ENCODE measurements at regions not wholly inside any gene's neighbourhood (a gene's known extent, or its start where the extent isn't known, plus 50 kb on each side); places are given as distances from the start of the nearest gene placed in this dataset.

DNA sequence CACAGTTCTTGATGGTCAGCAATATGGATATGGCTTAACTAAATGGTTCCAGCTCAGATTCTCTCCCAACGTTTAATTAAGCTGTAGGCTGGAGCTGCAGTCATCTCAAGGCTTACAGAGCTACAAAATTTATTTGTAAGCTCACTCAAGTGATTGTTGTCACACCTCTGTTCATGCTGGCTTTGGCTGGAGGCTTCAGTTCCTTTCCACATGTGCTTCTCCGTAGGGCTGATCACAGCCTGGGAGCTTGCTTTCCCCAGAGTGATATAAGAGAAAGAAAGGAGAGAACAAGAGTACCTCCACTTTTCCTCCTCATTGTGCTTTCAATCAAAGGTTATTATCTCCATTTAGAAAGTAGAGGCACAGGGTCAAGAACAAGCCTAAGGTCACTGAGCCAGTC, 182.7 kb upstream of the KCNN2 start:
- DNase-seq = no peak

DNA sequence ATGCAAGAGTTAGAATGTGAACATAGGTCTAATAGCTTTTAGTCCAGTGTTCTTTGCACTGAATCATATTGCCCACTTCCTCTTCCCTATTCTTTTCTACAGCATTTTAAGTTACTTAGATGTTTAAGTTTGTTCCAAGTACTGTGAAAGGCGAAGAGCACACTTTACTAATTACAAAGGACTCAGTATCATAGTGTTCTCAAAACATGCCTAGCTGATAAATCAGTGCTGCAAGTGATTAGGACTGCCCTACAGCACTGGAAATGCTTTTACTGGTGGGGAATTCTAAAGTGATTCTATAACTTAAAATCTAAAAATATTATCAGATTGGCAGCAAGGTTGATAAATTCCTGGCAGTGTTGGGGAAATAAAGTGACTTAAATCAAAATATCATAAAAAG, 177.9 kb upstream of the KCNN2 start:
- no peak for DNase-seq

DNA sequence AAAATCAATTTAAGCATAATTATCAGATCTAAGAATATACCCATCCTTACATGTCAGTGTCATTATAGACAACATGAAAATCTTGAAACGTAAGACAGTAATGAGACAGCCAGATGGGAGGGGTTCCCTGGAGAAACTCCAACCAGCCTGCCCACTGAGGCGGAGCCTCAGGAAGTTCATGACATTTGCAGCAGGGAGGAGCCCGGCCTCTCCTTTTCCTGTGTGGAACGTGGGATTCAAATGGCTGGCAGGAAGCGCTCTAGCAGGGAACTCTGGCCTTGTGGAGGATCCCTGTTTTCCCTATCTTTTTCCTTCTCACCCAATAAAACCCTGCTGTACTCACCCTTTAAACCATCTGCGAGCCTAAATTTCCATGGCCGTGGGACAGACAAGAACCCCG, 176.6 kb upstream of the KCNN2 start:
- DNase-seq = no peak

DNA sequence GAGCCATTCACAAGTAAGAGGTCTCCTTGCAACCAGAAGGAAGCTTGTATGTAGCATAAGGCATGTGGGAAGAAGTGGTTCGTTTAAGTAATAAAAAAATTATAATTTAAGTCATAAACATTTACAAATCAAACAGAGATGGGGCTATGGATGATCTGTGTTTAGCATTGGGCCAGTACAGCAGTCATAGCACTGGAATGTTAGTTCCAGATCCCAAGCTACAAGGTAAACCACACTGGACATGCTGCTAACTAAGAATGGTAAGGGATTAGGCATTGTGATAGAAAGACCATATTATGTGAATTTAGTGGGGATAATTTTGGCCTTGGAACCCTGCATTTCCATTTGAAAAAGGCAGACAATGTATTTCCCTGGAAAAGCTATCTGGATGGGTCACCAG, 170.4 kb upstream of the KCNN2 start:
- DNase-seq = no peak

DNA sequence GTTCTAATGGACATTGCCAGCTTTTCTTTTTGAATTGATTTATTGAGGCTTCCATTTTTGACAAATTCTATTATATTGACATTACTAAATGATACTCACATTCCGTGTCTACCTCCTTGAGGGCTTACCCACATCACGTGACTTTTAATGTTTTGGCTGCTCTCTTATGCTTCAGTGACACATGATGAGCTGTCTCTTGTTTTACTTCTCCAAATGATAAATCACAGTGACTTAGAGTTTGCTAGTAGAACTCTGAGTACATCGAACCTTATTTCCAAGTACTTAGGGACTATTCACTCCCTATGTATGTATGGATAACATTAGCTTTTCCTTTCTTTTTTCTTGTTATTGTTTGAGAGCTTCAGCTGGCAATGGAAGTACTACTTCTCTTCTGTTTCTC, 169.8 kb upstream of the KCNN2 start:
- no peak for DNase-seq

DNA sequence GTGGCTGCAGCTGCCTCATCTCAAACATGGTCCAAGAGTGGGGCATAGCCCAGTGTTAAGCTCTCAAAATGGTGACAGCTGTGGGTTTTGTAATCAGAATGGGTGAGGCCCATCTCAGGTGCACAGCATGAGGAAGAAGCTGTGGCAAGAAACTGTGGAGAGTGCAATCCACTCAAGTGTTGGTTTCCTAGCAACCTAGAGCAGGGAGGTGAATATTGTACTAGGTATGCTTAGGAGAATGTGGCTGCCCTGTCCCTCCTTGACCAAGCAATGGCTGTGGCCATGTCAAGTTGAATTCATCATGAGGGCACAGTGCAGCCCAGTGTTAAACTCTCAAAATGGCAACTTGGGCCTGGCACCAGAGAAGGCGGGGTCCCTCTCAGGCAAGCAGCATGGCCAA, 160.5 kb upstream of the KCNN2 start:
- DNase-seq = no peak

DNA sequence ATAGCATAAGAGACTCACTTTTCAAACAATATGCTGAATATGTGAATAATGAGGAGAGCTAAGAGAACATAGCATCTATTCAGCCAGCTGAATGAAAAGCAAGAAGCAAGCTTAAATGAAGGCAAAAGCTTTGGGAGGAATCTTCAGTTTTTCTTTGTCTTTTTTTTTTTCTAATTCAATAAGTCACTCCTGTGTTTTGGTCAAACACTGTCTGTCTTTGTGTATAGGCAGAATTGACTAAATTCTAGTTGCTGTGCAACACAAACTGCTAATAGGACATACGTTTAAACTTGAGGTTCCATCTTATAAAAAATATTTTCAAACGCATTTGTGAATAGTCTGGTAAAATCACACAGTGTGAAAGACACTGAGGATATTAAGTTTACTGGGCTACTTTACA, 156.9 kb upstream of the KCNN2 start:
- no peak for DNase-seq

DNA sequence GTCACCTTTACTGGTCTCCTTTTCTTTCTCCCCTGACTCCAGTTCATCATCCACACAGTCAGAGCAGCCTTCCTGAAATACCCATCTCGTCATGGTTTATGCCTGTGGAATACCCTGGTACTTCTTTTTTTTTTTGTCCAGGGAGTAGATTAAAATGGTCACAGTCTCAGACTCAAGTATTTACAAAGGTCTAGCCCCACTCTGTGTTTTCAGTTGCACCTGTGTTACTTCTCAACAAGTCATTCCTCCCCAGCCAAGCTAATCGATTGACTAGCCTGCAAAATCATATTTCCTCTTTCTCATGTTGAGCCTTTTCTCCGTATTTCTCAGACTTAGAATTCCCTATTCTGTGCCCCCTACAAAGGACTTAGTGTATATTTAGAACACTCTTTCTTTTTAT, 155.2 kb upstream of the KCNN2 start:
- no peak for DNase-seq

DNA sequence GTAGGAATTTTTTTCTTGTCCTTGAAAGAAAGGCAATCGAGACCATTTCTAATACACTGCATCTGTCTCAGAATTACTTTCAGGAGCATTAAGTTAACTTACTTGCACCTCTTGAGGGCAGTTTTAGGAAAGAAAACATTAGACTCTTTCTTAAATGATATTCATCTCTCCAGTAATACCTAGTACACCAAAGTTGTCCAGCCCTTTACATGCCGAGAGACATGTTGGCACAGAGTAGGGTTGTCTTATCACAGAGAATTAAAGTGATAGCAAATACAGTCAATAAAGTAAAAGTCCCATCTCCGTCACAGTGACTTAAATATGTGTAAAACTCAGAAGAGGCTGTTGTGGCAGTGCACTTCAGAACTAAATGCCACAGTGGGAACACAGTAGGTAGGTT, 154.3 kb upstream of the KCNN2 start:
- DNase-seq = no peak

DNA sequence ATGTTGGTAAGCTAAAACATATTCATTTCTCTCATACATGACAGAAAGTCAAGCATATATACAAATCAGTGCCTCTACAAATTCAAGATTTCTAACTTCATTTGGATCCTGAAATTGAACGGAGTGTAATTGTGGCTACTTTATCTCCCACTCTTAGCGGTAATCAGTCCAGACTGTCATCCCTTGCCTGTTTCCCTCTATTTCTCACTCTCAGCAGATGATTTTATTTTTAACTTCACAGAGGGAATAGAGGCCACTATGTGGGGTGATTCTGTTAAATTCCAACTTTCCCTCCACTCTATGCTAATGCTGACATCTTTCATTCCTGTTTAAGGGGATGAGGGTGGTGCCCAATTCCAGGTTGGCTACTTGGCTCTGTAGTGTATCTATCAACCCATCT, 153.8 kb upstream of the KCNN2 start:
- DNase-seq = no peak

DNA sequence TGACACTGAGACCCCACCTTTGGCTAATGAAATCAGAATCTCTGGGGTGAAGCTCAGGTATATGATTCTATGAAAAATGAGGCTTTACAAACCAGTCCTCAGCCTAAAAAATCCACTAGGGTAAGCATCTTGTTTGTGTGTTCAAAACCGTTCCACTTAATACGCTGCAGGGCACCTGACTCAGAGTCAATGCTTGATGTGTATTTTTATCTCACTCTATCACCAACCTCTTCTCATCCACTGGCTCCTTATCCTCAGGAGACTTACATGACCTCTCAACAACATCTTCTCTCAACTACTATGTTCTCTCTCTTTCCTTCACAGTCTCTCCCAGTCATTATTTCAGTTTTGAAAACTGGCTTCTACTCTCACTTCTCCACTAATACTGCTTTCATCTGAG, 153.3 kb upstream of the KCNN2 start:
- DNase-seq = no peak

DNA sequence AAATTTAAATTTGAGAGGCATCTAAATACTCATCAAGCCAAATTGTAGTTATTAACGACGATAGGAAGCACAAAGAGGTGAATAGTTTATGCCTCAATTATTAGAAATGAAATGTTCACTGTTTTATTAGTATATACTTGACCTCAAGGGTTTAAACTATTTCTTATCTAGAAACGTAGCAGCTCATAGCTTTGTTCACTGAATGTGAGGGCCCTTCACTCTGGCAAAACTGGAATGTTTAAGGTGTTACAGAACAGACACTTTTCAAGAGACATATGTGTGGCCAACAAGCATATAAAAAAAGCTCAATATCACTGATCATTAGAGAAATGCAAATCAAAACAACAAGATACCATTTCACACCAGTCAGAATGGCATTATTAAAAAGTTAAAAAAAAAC, 151.2 kb upstream of the KCNN2 start:
- DNase-seq = no peak

DNA sequence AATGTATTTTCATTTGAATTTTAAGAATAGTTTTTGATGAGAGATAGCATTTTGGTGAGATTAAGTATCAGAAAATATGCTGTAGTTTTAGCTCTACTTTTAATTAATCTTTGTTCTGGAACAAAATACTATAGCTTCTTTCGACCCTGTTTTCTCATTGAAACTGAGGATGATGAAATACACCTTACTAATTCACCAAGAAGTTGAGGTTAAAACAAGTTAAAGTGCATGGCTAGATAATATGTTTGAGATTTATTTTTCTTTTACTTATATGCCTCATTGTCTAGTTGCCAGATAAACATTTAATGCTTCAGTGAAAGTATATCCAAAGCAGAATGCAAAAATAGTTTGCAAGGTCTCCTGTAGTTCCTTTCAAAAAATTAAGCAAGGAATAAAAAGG, 140.1 kb upstream of the KCNN2 start:
- no peak for DNase-seq

DNA sequence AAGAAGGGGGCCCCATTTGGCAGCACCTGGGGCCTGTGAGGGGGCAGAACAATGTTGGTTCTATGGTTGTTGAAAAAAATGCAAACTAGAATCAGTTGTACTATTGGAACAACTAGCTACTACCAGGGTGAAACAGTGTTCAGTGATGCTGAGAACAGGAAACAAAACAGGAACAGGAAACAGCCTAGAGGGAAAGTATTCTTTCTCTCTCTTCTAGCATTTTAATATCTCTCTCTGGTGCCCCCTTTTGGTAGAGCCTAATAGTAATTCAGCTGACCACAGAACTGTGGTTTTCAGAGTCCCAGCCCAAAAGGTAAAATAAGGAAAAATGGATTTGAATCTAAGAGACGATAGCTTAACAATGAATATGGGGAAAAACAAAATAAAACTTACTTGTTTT, 138.0 kb upstream of the KCNN2 start:
- DNase-seq = no peak

DNA sequence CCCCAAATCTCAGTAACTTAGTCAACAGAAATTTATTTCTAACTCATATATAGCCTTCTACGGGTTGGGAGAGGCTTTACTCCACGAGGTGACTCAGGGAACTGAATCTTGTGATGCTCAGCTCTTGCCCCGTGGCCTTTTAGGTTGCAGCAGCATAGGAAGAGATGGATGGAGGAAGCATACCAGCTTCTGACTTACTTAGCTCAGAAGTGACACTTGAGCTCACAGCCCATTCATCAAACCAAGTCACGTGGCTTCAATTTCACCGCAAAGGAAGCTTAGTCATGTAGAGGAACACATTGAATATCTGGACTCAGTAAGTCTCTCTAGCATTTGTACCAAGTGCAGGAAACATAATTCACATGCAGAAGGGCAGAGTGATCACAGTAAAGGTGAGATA, 124.1 kb upstream of the KCNN2 start:
- DNase-seq = no peak

DNA sequence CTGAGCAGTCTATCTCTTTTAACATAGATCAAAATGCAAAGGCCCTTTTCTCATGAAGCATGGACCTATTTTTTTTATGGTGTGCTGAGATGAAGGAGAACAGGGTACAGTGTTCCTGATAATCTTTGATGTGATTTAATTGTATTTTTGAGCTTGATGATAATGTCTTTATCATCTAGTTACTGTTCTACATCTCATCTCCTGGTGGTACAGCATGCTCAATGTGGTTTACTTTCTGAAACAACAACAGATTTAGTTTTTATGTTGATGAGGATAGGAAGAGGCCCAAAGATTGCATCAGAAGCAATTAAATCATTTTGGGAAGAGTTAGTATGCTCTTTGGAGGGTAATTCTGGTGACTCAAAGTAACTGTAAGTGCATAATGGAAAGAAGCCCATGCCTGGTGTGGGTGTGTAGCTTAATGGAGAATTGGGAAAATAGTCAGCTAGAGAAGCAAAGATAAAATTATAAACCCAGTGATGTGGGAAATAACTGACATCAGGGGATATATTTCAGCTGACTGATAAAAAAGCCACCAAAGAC, 123.0 kb upstream of the KCNN2 start:
- DNase-seq = no peak

DNA sequence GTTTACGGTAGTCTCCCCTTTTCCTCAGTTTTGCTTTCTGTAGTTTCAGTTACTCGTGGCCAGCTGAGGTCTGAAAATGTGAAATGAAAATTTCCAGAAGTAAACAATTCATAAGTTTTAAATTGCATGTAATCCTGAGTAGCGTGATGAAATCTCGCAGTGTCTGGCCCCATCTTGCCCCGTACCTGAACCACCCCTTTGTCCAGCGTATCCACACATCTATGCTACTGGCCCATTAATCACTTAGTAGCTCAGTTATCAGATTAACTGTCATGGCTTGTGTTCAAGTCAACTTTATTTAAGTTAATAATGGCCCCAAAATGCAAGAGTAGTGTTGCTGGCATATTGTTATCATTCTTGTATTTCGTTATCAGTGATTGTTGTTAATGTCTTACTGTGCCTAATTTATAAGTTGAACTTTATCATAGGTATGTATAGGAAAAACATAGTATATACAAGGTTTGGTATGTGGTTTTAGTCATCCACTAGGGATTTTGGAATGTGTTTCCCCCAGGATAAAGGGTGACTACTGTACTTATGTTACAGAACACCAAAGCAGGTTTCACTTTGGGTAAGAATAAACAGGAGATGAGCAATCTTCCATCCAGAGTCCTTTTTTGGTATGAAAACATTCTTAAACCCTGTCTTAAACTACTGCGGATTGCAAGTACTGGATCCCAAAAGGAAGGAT, 118.4 kb upstream of the KCNN2 start:
- no peak for DNase-seq

DNA sequence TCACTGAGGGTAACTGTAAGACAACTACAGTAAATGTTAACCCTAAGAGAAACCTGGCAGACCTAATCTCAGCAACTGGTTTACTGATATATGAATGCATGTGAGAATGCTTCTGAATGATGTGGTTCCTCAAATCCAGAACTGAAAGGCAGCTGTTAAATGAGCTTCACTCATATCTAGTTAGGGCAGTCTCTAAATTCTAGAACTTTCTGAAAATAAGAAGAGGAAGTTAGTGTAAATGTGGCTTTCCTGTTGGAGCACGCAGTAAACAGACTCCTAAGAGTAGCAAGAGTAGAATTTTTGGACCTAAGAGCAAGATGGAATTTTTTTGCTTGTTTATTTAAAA, 117.9 kb upstream of the KCNN2 start:
- no peak for DNase-seq

DNA sequence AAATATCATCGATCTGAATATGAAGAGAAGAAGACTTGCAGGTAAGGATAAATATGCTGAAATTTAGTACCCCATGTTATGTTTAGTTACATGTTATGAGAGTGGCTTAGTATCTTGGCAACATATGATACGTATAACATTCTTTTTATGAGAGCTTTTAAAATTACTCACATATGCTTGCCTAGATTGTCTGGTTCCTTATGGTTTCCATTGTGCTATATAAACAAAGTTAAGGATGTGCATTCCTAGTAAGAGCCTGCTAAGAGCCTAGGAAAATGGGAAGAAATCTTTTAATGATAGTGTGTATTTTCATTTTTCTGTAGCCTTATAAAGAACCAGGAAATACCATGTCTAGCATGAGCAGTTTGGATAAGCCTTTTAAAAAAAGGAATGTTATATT, 112.0 kb upstream of the KCNN2 start:
- DNase-seq = no peak

DNA sequence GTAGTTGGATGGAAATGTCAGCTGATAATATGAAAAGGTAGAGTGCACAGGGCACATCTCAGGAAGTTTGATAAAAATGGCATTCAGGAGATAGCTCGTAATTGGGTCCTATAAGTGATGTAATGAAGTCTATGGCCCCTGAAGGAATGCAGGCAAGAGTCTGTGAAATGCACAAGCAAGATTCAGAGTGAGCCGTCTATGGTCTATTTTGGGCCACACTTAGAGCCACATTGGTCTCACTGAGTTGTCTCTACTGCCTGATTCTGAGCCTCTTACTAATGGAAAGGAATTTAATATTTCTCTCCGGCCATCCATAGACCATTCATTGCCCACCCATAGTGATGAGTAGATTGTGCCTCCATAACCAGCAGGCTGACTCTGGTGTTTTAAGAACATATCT, 111.3 kb upstream of the KCNN2 start:
- no peak for DNase-seq

DNA sequence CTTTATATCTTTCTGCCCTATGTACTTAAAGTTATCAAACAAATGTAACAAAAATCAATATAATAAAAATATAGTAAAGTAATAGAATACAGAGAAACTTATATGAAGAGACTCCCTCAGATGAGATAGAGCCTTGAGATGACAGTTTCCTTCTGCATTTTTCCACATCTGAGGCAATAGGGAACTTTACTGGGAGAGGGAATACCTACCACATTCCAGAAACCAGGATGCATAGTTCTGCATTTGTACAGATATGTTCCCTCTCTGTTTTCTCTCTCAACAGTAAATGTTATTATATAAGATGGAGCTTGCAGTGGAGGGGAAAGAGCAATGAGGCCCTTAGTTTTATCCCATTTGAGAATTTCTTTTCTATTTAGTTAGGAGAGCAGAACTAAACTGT, 109.6 kb upstream of the KCNN2 start:
- DNase-seq = no peak

DNA sequence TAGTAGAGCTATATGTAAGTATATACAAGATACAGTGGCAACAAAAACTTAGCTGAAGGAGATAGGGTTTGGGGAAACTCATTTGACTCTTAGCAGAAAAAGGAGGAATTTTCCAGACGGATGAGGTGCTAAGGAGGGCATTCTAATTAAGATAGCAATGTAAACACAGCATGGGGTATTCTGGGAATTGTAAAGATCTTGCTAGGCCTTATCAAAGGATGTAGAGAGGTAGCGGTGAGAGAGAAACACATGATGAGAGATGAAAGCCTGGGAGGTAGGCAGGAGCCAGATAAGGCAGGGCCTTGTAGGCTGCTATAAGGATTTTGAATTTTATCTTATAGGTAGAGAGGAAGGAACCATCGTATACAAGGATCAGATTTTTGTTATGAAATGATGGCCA, 106.6 kb upstream of the KCNN2 start:
- DNase-seq = no peak

DNA sequence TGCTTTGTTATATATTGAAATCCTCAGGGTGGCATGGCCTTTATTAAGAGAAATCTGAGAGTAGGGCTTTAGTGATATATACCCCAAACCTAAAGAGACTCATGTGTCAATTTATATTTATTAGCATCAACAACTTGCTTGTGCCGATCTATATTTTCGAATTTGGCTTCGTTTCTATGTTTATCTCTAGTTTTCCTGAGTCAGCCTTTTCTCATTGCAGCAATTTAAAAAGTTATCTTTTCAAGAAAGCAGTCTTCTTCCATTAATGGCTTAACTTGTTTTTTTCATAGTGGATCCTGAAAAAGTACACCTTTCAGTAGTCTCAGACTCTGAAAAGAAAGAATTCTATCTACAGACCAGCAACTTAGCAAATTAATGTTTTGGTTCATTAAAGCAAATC, 99.9 kb upstream of the KCNN2 start:
- DNase-seq = no peak

DNA sequence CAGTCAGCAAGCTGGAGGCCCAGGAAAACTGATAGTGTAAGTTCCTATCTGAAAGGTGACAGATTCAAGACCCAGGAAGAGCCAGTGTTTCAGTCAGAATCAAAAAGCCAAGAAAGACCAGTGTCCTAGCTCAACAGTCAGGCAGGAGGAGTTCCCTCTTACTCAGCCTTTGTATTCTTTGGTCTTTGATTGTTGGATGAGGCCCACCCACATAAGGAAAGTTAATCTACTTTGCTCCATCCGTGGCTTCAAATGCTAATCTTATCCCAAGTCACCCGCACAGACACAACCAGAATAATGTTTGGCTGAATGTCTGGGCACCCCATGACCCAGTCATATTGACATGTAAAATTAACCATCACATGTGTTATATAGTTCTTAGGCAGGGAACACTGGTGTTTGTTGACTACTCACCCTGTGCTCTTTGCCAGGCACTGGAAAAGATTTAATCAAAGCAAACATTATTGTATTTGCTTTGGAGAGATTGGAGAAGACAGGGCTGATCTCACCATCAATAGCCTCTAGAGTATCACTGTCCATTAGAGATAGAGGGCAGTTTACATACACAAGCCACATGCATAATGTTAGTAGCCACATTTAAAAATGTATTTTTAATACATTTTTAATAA, 96.3 kb upstream of the KCNN2 start:
- no peak for DNase-seq

DNA sequence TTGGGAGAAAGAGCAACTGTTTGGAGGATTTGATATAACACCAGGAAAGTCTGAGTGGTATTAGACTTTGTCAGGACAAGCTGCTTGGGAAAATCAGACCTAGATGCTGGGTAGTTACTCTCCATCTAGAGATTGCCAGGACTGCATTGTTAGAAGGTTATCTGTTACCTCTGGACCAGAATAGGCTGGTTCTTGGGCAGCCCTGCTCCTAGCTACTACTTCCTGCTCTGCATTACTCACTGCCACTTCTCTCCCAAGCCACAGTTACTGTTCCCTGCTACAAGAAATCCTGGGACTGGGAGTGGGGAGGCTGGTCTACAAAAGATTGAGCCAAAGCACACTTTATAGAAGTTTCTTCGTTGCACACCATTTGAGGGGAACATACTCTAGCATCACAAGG, 95.5 kb upstream of the KCNN2 start:
- no peak for DNase-seq

Data from cerebellar nuclear complex (tissue), 1 donor.